GM12874 (cell line): ENCODE measurements at regions not wholly inside any gene's neighbourhood (a gene's known extent, or its start where the extent isn't known, plus 50 kb on each side); places are given as distances from the start of the nearest gene placed in this dataset.

Experiments
- TF ChIP-seq, protein P1 (sequence below): IDR thresholded peaks from 2 replicates; pipeline ENCODE4 v1.5.1; 2011; ENCODE audit warnings: low read depth, mild to moderate bottlenecking, control low read depth, low read length, moderate library complexity; ENCODE audit not compliant: insufficient read depth

DNA sequence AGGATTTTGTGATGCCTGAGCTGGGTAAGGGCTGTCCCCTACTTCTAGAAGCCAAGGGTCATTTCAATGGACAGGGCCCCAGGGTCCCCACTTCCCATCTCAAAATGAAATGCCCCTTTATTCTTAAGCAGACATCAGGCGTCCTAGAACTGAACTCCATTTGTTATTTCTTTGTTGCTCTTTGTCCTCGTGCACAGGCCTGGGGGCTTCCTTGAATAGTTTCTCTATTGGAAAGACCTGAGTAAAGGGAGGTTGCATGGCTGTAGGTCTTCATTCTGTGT is 311.4 kb upstream of the ZNF32 start:
- TF ChIP-seq, protein P1, sequence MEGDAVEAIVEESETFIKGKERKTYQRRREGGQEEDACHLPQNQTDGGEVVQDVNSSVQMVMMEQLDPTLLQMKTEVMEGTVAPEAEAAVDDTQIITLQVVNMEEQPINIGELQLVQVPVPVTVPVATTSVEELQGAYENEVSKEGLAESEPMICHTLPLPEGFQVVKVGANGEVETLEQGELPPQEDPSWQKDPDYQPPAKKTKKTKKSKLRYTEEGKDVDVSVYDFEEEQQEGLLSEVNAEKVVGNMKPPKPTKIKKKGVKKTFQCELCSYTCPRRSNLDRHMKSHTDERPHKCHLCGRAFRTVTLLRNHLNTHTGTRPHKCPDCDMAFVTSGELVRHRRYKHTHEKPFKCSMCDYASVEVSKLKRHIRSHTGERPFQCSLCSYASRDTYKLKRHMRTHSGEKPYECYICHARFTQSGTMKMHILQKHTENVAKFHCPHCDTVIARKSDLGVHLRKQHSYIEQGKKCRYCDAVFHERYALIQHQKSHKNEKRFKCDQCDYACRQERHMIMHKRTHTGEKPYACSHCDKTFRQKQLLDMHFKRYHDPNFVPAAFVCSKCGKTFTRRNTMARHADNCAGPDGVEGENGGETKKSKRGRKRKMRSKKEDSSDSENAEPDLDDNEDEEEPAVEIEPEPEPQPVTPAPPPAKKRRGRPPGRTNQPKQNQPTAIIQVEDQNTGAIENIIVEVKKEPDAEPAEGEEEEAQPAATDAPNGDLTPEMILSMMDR = no peak

DNA sequence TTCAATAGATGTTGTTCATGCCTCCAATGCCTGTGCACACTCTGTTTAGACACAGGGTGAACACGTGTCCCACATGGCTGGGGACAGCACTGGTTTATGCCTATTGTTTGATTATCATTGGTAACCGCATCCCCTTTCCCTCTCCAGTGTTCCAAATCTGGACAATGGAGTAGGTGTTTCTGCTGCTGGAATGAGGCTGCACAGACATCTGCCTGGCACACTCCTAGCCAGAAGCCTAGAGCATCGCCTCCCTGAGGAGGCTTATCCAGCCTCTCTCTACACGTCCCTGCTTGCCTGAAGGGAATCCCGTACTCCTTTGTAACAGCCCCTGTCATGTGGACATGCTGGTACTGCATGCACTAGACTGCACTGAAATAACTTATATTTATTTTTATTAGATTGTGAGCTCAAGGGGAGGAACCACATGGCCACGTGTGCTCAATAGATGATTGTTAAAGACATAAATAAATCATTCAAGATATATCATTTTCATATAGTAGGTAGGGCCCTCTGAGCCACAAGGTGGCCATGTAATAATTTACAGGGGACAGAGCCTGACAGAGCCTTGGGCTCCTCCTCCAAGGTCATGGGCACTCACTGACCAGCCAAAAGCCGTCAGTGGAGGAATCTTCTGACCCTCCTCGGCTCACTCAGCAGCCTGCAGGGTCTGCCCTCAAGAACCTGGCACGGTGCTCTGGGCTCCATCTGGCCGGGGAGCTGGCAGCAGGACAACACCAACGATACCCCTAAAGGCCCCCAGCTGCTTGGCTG is 310.9 kb upstream of the ZNF32 start:
- TF ChIP-seq, protein P1 = no peak

DNA sequence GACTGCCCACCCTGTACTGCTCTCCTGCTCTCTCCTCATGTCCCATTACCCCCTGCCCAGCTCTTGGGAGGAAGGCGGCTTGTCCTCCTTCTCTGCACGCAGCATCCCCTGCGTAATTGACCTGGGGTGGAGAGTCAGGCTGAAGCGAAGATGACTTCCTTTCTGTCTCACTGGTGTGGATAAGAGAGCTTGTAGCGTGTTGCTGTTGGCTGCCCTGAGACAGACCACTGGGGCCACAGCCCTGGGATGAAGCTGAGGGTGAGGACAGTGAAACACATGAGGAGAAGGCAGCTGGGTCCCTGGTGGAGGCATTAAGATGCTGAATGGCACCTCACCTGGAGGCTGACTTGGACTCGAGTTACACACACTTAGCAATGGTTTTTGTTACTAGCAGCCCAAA is 310.3 kb upstream of the ZNF32 start:
- TF ChIP-seq, protein P1 = no peak

DNA sequence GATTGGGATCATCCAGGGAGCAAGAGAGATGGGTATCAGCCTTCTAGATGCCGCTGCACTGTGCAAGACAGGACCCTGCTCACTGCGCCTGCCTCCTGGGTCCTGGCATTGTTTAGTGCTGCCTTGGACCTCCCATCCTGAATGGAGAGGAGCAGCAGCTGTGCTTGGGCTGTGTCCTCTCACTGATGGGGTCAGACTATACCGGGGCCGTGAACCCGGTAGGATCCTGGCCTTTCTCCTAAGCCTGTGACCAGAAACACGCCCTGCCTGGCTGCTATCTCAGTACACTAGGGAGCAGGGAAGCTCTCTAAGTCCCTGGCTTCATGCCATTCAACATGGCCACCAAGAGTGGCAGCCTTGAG is 309.4 kb upstream of the ZNF32 start:
- TF ChIP-seq, protein P1 = no peak

DNA sequence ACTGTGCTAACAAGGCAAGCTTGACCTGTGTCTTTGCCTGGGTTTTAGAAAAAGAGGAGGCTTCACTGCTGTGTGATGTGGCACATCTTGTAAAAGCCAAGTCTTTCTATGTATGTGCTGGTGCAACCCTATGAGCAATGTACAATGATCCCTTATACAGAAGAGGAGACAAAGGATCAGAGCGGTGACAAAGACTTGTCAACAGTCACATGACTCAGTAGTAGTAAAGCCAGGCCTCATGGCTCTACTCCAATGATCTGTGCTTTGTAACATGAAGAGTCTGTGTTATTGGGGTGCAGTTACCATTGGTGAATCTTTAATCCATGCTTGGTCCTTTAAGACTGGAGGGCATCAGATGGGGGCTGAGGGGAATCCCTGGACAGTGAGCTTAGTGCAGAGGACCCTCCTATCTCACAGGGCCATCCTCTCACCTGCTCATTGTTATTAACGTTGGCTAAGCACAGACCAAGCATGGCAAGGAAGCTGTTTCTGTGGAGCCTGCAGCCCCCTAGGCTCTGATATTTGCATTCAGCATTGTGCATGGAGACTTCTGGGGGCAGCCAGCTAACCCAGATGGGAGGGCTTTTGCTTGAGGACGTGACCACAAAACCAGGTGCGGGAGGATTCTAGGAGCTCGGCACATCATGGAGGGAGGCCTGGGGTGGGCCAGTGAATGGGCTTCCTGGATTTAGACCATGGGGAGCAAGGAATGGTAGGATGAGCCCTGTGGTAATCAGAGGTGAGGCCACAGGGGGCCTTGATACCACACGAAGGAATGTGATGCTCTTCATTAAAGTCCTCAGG is 308.8 kb upstream of the ZNF32 start:
- TF ChIP-seq, protein P1 = no peak

DNA sequence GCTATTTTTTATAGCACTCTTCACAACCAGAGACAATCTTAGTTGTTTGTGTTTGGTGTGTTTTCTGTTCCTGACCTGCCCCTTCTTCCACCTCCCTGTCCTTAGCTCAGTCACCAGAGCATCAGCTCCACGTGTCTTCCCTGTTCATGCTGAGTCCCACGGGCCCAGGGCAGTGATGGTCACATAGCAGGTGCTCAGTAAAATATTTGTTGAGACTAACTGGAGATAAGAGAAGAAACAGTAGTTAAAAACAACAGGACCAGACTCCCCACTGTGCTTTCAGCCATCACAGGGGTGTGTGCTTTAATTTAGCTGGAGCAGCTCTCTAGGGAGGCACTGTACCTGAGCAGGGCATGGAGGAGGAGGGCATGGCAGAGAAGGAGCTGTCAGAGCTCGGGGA is 307.3 kb upstream of the ZNF32 start:
- TF ChIP-seq, protein P1 = no peak

DNA sequence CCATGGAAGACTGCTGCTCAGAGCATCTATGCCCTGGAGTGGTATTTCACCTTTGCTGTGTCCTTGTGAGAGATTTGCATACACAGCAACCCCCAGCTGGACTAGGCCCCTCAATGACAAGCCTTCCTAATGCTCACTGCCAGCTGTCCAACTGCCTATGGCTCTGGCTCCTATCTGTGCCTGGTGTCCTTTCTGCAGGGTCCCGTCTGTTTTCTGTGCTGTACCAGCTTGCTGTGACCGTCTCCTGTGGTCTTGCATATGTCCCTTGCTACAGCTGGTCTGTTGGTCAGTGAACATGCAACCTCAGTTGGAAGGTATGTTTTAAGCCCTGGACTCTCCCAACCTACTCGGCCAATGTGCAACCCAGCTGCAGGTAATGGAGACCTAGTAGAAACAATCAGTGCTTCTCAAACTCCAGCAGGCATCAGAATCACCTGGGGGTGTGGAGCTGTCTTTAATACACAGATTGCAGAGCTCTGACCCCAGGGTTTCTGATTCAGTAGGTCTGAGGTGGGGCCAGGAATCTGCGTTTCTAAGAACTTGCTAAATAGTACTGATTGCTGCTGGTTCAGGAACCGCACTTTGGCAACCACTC is 306.4 kb upstream of the ZNF32 start:
- TF ChIP-seq, protein P1 = no peak
